RWPE2 (cell line): ENCODE measurements at regions not wholly inside any gene's neighbourhood (a gene's known extent, or its start where the extent isn't known, plus 50 kb on each side); places are given as distances from the start of the nearest gene placed in this dataset.

Experiments used
- ATAC-seq: fragments of 200-7000 bp; cut with Tn5 transposase; 3 replicates; pipeline ENCODE4 v1.9.1; 2021; ENCODE audit warnings: low read depth
- DNase-seq: peaks from one replicate; pipeline ENCODE4 v3.0.0-alpha.2; 2020; ENCODE audit warnings: low spot score
- H3K27ac ChIP-seq: fragments of 450-650 bp; 2 replicates; pipeline ENCODE4 v1.5.1; 2017; ENCODE audit warnings: mild to moderate bottlenecking; ENCODE audit not compliant: poor library complexity, severe bottlenecking
- H3K27me3 ChIP-seq: fragments of 250-450 bp; sonication (Bioruptor Pico); 2 replicates; pipeline ENCODE4 v1.5.1; 2021; ENCODE audit warnings: mild to moderate bottlenecking, moderate library complexity; ENCODE audit not compliant: insufficient read depth, poor library complexity, severe bottlenecking
- H3K36me3 ChIP-seq: fragments of 250-450 bp; sonication (Bioruptor Pico); 2 replicates; pipeline ENCODE4 v1.5.1; 2020; ENCODE audit warnings: low read depth, mild to moderate bottlenecking, moderate library complexity
- H3K4me1 ChIP-seq: fragments of 250-450 bp; sonication (Bioruptor Pico); 2 replicates; pipeline ENCODE4 v1.5.1; 2021; ENCODE audit warnings: mild to moderate bottlenecking, moderate library complexity; ENCODE audit not compliant: insufficient read depth, poor library complexity, severe bottlenecking
- H3K4me3 ChIP-seq: fragments of 250-450 bp; sonication (Bioruptor Pico); 2 replicates; pipeline ENCODE4 v1.5.1; 2021; ENCODE audit warnings: mild to moderate bottlenecking, moderate library complexity; ENCODE audit not compliant: severe bottlenecking
- H3K9me3 ChIP-seq: fragments of 250-450 bp; sonication (Bioruptor Pico); 2 replicates; pipeline ENCODE4 v1.5.1; 2021; ENCODE audit warnings: mild to moderate bottlenecking, moderate library complexity; ENCODE audit not compliant: severe bottlenecking
- CTCF ChIP-seq: fragments of 450-650 bp; IDR thresholded peaks from one replicate; pipeline ENCODE4 v1.5.1; 2017; ENCODE audit warnings: mild to moderate bottlenecking, moderate library complexity; ENCODE audit not compliant: poor library complexity, severe bottlenecking

DNA sequence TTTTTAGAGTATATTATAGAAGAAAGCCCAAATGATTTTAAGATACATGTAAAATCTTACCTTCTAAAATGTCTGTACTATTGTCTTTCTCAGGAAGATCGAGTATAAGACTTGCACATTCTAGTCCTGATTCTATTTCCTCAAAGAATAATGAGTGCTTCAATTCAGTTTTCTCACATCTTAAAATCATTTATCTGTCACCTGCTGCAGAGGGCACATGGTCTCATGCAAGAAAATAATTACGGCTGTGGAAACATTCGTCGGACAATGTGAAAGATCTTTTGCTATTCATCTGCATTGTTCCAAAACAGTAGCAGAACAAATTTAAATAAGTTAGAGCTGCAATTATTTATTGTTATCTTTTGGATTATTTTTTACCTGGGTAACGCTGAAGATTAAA lies 1403.5 kb downstream of the PCDH9 start:
- H3K36me3 ChIP-seq = no peaks in the 10 kb centered on the region
- no peaks in the 10 kb centered on the region for H3K27me3 ChIP-seq
- no peak for DNase-seq
- no peak for TF ChIP-seq CTCF
- no peak overlapping the region for H3K4me3 ChIP-seq
- no peaks in the 10 kb centered on the region for H3K4me1 ChIP-seq
- H3K27ac ChIP-seq = no peak overlapping the region
- H3K9me3 ChIP-seq = no peaks in the 10 kb centered on the region
- no peak for ATAC-seq

DNA sequence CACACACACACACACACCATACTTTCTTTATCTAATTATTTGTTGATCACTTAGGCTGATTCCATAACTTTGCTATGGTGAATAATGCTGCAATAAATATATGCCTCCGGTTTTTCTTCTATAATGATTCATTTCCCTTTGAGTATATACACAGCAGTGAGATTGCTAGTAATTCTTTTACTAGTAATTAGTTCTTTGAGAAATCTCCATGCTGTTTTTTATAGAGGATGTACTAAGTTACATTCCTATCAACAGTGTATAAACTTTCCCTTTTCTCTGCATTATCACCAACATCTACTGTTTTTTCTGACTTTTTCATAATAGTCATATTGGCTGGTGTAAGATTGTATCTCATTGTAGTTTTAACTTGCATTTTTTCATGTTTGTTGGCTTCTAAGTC lies 1405.1 kb downstream of the PCDH9 start:
- Histone ChIP-seq H3K4me1 (no peaks in the 10 kb centered on the region), H3K27me3 (no peaks in the 10 kb centered on the region), H3K4me3 (no peak overlapping the region), H3K36me3 (no peaks in the 10 kb centered on the region), H3K9me3 (no peaks in the 10 kb centered on the region), H3K27ac (no peak overlapping the region)
- no peak for TF ChIP-seq CTCF
- ATAC-seq (no peak), DNase-seq (no peak)

- Histone ChIP-seq H3K4me3 (no peak overlapping the region), H3K27ac (no peak overlapping the region), H3K36me3 (no peaks in the 10 kb centered on the region), H3K9me3 (no peaks in the 10 kb centered on the region), H3K4me1 (no peaks in the 10 kb centered on the region), H3K27me3 (no peaks in the 10 kb centered on the region)
- DNase-seq (no peak), ATAC-seq (peak; percentile 60)
- TF ChIP-seq CTCF = no peak
Observed at GRCh38 chr13:65808061-65808460, 1422.1 kb downstream of the PCDH9 start.

GRCh38 chr13:65803530-65804392 lies 1426.4 kb downstream of the PCDH9 start:
- Histone ChIP-seq H3K27ac (no peak overlapping the region), H3K4me3 (no peak overlapping the region), H3K9me3 (no peaks in the 10 kb centered on the region), H3K4me1 (no peaks in the 10 kb centered on the region), H3K27me3 (no peaks in the 10 kb centered on the region), H3K36me3 (no peaks in the 10 kb centered on the region)
- ATAC-seq (no peak), DNase-seq (no peak)
- TF ChIP-seq CTCF = no peak

- no peaks in the 10 kb centered on the region for H3K27me3 ChIP-seq
- no peak overlapping the region for H3K27ac ChIP-seq
- TF ChIP-seq CTCF = no peak
- no peaks in the 10 kb centered on the region for H3K4me1 ChIP-seq
- ATAC-seq = no peak
- H3K9me3 ChIP-seq = no peaks in the 10 kb centered on the region
- H3K4me3 ChIP-seq = no peak overlapping the region
- DNase-seq = no peak
- no peaks in the 10 kb centered on the region for H3K36me3 ChIP-seq
Observed at GRCh38 chr13:65789815-65790214, 1440.3 kb downstream of the PCDH9 start.
